HG02870 (cell line): ENCODE measurements at regions not wholly inside any gene's neighbourhood (a gene's known extent, or its start where the extent isn't known, plus 50 kb on each side); places are given as distances from the start of the nearest gene placed in this dataset.

Source experiments
- ATAC-seq: cut with Tn5 transposase; IDR thresholded peaks from one replicate; pipeline ENCODE4 v1.9.1; 2021; ENCODE audit warnings: mild to moderate bottlenecking, moderate library complexity; ENCODE audit not compliant: unreplicated experiment

DNA sequence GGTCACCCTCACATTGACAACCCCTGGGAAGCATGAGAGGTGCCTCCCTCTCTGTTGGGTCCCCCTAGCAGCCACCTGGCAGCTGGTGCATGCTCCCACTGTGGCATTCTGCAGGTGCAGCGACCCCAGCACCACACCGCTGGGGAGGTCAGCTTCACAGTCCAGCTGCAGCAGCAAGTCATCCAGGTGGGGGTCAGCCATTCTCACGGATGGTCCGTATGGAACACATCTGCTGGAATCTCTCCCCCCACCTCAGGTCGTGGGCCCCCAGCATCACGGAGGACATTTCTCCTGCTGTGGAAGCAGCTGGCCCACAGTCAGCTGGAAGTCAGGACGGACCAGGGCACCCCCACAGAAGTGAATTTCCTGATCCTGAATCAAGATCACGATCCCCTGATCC lies 201.3 kb downstream of the COG6 start:
- no peak for ATAC-seq

DNA sequence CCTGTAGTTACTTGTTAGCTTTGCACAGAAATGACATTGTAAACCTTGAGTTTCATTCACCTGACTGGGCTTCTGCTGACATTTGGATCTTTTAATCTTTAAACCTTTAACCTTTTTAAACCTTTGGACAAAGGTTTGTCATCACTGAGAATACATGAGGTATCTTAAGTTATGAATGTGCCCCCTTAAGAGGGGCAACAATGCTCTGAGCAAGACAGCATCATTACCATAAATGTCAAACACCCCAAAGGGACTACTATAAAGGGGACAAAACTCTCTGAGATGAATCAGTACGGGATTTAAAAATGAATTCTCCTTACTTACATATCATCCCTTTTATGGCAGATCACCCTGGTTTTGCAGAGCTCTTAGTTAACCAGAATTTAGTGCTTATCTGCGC lies 203.3 kb downstream of the COG6 start:
- ATAC-seq: no peak

DNA sequence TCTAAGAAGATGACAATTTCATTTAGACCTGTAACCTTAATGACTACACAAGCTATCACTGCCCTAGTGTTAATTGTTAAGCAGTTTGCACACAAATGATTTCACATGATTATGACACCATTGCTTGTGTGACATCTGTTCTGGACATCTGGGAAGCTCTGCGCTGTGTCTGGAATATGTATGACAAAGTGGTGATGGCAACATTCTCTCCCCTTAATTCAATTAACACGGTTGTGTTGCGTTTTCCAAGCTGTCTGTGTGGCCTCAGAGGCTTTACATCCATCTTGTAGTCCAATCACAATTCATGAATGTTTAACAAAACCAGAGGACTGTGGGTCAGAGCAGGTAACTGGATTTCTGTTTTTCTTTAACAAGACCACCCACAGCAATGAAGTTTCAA lies 204.4 kb downstream of the COG6 start:
- ATAC-seq: no peak

DNA sequence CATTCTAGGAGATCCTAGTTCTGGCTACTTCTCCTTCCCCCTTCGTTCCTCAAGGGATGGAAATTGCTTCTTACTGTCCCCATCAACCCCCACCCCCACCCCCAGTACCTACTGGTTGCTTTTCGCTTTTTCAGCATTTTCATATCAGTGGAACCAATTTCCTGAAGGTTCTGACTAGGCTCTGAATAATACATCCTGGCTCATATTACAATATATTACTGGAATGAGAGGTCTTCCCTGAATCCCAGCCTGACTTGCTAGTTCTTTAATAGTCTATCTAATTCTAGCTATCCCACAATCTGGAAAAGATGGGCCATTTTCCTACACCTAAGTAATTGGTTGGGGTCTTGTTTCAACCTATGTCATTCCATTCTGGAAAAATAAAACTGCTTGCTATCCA lies 207.4 kb downstream of the COG6 start:
- no peak for ATAC-seq

DNA sequence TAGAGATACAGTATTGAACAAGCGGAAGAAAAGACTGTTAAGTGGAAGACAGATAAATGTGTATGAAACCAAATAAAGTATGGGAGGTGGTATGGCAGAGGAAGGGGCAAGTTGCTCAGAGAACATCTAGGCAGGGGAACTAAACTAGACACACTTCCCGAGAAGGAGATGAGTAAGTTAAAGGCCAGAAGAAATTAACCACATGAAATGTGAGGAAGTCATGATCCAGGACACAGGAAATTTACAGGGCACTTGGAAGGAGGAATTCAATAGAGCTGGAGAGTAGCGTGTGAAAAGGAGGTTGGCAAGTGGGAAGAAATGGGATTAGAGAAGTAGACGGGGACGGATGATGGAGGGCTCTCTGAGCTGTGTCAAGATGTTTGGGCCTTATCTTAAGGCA lies 208.8 kb downstream of the COG6 start:
- no peak for ATAC-seq

DNA sequence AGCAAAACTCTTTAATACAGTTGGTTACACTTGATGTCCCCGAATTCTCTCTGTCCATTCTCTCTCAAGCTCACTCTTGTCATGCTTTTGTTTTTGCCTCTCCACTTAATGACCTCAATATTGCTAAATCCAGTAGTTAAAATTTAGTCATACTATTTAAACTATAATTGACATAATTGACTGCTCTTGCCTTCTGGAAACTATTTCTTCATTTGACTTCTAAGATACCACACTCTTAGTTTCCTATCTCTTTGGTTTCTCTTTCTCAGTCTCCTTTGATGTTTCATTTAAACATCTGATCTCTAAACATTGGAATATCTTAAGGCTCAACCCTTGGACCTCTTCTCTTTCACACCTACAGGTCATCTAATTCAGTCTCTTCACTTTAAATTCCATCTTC lies 211.3 kb downstream of the COG6 start:
- ATAC-seq: no peak

DNA sequence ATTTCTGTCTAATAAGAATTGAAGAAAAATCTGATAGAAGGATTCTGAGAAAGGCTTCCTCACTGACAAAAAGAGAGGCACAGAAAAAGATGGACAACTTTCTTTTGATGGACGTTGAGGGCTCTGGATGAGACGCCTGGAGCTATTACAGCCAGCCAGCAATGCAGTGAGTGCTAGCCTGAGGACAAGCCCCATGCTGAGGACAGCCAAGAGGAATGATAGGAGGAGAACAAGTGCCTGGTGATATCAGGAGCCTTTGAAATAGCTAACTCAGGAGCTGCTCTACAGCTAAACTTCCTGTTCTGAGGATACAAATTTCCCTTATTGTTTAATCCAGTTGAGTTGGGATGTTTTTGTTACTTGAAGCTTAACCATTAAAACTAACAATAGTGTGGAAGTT lies 212.3 kb downstream of the COG6 start:
- ATAC-seq: no peak

DNA sequence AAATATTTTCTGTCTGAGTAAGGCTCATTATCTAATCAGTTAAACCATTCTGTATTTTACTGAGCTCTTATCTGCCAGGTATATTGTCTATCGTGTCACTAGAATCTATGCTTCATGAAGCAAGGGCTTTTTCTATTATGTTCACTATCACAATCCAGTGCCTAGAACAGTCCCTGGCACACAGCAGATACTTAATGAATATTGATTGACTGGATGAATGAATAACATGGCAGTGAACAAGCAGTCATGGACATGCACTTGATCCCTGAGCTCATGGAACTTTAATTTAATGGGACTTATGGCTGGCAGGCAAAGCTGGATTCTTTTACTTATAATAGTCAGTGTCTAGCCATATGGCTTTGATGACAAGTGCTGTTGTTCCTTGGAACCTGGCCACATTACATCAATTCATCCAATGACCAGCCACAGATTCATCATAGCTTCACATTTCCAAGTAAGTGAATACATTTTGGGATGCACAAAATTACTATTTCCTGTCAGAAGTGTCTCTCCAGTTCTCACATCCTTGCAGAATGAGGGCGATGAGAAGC lies 214.8 kb downstream of the COG6 start:
- ATAC-seq: no peak

DNA sequence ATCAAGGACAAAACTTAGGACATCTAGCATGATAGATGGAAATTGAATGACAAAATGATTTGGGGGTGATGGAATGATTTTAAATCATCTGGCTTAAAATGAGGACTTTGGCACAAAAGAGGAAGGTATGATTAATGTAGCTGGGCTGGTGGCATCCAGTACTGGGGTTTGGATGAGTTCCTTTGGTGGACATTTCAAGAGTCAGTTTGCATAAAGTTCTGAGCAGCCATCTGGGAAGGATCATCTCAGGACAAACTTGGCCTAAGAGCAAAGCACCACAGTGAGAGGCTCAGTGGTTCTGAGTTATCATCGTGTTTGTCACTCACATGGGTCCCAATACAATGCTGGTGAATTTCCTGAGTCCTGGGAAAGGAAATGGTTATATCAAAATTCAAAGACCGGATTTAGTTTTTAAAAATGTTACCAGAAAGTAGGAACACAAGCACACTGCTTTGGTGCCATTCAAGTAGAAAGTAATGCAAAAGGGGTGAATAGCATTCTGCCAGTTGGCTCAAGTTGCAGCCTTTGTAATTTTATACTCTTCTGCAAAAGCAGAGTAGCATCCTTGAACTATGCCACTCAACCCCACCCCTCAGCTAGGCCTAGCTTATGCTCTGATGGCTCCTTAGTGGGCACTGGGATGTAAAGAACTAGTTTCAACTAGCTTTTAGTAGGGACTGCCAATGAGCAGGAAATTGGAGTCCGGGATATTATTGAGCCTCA lies 219.0 kb downstream of the COG6 start:
- ATAC-seq: no peak

DNA sequence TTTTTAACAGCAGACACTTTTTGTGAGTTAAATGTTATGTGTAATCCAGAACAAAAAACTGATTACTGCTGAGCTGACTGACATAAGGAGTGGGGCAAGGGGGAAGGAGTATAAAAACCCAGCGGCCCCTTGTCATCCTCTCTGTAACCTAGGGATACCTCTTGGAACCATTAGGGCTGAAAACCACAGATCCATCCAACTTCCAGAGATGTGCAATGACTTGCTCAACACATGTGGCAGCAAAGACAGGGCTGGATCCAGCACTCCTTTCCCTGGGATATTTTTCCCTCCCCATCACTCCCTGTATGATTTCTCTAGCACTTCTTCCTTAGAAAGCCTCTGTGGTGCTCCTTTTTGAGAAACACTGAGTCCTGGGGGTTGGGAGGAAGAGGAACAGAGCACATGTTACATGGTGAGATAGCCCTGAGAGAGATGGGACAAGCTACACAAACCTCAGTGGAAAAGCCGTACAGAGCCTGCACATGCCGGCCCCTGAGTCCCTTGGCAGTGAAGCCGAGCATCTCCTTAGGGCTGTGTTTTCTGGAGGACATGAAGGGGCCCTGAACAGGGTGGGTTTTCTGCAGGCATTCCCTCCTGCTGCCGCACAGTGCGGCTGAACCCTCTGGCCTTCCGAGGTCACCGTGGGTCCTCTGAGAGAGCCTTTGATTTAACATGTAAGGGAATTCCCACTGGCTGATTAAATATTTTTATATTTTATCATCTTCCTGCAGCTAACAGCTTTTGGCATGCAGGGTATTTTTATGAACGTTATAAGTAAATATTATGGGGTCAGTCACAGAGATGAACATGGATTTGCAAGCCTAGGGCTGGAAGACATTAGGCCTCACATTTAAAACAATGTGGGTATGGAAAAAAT lies 219.9 kb downstream of the COG6 start:
- ATAC-seq: no peak

DNA sequence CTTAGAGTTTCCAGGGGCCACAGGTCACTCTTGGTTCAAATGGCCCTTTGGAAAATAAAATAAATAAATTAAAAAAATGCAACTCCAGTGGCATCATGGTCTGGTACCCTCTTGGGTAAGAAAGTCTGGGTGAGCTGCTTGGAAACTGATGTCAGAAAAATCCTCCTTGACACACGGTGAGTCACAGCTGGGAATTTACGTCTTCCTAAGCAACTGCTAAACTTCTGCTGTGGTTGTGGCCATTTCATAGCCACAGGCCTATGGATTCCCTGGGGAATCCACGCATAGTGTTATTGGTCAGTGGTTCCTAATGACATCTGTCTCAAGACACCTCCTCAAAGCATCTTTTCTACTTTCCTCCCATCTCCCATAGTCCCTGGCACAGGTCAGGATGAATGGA lies 220.8 kb downstream of the COG6 start:
- no peak for ATAC-seq

DNA sequence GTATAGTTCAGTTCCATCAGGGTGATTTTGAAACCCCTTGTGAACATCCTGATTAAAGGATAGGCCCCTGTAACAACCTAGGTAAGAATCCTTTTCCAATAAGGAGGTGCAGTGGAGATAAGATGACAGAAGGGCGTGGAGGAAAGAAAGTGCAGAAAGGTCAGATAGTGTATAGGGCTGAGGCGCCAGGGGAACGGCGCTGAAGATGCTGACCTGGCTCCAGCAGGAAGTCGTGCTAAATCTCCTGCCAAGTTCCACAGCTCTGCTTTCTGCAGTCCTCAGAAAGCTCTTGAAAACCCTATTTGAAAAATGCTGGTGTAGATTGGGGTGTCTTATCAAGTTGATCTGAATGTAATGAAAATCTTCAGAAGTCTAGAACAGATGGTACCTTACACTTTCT lies 221.7 kb downstream of the COG6 start:
- no peak for ATAC-seq

DNA sequence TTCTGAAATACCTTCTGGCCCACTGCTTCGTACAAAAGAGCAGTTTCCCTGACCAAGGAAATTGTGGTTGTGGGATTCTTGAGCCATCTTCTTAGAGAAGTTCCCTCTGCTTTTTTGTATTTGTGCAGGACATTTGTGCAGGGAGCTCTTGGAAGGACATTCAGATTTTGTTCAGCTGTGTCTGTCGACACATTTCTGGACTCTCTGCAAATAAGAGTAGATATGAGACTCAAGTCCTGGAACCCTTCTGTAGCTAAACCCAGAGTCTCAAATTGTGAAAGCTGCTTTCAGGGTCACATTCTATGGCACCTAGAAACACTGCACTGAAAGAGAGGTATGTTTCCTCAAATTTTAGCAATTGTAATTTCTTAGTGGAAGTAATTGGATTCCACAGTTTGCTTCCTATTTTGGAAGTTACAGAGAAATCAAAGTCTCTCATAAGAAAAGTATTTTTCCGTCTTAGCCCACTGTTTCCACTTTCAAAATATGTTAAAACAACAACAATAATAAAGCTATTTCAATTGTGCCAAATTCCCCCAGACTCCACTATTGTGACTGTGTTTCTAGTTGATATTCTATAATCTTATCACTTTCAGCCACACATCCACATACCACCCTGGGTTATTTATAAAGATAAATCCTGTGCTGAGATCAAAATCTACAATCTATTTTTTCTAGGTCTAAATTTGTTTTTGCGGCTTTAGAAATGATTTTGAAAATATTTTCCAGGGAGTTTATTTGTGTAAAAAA lies 224.0 kb downstream of the COG6 start:
- ATAC-seq: no peak

DNA sequence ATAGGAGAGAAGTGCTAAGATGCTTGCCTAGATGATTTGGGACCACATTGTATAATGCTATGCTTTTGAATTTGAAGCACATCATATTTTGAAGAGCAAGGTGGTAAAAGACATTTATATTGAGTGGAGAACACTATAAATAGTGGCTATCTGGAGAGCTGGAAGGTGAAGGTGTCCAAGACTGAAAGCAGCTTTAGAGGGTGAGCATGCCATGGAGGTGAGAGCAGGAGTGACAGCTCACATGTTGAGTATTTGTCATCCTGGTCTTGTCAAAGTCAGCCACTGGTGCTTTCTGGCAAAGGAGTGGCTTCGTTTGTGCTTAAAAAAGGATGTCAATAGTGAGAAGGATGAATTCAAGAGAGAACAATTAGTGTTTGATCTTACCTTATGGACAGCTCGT lies 225.9 kb downstream of the COG6 start:
- no peak for ATAC-seq

DNA sequence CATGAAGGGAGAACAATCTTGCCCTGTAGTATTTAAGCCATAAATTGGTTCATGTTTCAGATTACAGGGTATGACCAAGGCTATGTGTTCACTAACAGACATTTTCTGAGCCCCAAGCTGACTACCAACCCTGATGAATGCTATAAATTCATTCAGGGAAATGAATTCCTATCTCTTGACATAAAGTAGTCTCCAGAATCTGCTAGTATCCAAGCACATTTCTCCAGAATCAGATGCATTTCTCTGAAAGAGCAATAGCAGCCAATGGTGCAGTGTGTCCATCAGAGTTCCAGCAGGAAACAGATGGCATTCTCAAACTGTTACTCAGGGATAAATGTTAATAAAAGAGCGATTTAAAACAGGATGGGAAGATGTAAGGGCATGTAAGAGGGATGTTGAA lies 226.4 kb downstream of the COG6 start:
- no peak for ATAC-seq

DNA sequence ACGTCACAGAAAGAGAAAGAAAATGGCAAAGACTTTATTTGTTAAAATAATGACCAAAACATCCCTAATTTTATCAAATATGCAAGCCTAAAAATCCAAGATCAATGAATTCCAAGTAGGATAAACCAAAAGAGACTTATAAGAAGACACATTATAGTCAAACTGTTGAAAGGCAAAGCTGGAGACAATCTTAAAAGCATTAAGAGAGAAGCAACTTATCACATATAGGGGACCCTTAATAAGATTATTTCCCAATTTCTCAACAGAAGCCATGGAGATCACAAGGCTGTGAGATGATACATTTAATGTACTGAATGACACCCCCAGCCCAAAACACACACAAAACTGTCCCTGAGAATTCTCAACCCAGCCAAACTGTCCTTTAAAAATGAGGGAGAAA lies 228.7 kb downstream of the COG6 start:
- no peak for ATAC-seq

DNA sequence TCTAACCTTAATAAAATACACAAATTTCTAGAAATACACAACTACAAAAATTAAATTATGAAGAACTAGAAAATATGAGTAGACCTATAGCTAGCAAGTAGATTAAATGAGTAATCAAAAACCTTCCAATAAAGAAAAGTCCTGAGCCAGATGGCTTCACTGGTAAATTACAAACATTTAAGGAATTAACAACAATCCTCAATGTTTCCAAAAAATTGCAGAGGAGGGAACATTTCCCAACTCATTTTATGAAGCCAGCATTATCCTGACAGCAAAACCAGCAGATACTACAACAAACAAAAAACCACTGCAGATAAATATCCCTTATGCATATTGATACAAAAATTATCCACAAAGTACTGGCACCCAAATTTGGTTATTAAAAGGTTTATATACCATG lies 230.9 kb downstream of the COG6 start:
- ATAC-seq: no peak

DNA sequence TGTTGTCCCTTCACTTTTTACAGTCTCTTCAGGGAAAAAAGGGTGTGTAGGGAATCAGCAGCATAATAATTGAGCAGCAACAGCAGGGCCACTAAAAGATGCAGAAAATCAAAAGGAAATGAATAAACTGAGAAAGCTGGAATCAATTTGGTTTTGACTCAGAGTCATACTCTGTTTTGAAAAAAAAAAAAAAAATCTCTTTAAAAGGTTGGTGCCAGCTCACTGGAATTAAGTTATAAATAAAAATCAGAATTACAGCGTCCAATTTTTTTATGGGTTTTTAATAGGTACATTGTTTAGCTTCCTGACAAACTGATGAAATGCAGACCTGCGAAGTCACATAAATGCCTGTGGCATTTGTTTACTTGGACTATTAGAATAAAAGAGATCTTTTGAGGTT lies 231.9 kb downstream of the COG6 start:
- no peak for ATAC-seq

DNA sequence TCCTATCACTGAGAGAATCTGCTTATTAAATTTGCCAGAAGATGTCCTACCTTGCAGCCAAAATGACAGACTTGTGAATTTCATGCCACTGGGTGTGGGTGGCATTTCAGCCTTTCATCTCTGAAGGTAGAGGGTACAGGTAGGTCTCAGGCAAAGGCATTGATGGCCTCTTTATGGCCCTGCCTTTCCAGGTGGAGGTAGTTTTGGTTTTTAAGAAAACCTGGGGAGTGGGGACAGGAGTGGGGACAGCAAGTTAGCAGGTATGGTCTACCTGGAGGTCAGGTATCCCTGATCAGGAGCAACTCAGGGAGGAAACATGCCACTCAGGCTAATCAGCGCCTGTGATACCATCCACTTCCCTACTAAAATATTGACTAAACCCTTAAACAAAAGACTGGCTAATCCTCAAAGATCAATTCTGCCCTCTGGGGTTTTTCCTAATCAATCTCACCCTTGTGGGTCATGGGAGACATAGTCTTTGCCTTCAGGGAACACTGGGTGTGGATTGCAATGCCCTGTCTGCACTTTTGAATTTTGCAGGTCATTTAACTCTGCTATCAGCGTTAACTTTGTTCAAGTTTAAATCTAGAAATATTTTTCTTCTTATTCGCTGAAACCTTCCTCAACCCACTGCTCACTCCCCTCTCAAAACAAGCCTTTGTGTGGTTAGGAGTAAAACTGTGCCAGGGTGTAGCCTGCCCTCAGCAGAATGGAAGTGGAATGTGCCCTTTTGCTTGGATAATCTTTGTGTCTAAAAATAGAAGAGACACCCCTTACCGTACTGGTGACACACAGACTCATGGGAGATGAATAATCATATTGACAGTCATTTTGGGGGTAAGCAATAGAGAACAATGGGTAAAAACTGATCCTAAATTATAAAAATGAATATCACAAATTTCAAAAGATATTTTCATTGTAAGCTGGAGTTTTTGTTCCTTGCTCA lies 233.7 kb downstream of the COG6 start:
- ATAC-seq: no peak

DNA sequence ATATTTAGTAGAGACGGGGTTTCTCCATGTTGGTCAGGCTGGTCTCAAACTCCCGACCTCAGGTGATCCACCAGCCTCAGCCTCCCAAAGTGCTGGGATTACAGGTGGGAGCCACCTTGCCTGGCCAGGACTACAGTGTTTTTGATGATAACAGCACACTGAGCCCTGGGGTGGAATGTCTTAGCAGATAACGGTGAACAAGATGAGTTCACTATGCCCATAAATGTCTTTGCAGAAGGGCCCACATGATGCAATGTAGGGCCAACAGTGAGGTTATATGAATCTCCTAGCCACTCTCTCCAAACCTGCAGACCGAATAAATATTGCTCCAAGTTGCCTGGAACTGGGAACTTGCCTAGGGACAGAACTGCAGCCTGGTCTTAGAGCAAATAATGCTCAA lies 235.1 kb downstream of the COG6 start:
- ATAC-seq: no peak
